ENCODE measurements at regions not wholly inside any gene's neighbourhood (a gene's known extent, or its start where the extent isn't known, plus 50 kb on each side); places are given as distances from the start of the nearest gene placed in this dataset.

DNA sequence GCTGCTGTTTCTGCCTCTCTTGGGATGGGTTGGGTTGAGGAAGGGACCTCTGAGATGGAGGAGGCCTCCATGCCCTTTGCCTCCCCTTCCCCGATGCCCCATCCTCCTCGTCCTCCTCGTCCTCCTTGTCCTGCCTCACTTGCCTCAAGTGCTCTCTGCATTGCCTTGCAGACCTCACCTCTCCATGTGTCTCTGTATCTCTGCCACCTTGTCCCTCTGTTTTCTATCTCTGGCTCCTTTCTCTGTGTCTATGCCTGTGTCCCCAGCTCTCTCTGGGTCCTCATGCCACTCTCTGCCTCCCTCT lies 87.5 kb downstream of the MCFD2 start:
- no peak overlapping the region for H3K27ac ChIP-seq (ENCODE audit: low read depth, low read length)
- no peaks in the 10 kb centered on the region for H3K27me3 ChIP-seq (ENCODE audit: control insufficient read depth, insufficient read depth, low read length)
- H3K4me1 ChIP-seq (ENCODE audit: control insufficient read depth, insufficient read depth, low read length) = no peaks in the 10 kb centered on the region
- H3K36me3 ChIP-seq (ENCODE audit: control insufficient read depth, insufficient read depth, low read length) = no peaks in the 10 kb centered on the region
- H3K4me3 ChIP-seq (ENCODE audit: low read length) = no peak overlapping the region
- no peak overlapping the region for H3K9ac ChIP-seq (ENCODE audit: low read length)

DNA sequence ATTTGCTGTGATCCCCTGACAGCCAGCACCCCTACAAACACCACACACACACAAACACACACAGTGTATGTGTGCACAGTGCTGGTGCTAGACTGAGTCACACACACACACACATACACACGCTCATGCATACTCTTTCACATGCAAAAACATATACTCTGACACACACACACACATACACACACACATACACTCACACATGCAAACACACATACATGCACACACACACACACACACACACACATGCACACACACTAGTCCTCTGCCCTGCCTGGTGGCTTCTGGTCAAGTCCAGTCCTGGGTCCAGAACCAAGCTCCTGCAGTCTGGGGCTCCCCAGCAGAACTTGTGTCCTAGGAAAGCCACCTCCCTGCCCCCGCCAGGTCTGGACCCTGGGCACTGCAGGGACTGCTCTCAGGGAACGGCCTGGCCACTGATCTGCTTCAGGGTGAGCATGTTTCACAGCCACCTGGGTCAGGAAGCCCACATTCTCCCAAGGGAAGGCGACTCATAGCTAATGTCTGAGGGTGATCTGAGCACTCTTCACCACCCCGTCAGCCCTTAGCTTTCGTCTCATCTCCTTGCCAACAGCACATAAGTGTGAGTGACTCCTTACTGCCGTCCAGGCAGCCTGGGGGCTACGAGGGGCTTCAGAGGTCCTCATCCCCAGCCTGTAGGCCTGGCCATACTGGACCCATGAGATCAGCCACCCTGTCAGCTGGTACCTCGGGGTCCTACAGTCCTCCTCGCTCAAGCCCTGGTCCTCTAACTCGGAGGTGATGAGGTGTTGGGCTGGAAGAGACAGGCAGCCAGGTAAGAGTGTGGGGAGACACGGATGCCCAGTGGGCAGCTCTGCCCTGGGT lies 88.1 kb downstream of the MCFD2 start:
- Histone ChIP-seq H3K36me3 (ENCODE audit: control insufficient read depth, insufficient read depth, low read length) (no peaks in the 10 kb centered on the region), H3K9ac (ENCODE audit: low read length) (no peak overlapping the region), H3K27me3 (ENCODE audit: control insufficient read depth, insufficient read depth, low read length) (no peaks in the 10 kb centered on the region), H3K4me3 (ENCODE audit: low read length) (no peak overlapping the region), H3K27ac (ENCODE audit: low read depth, low read length) (no peak overlapping the region), H3K4me1 (ENCODE audit: control insufficient read depth, insufficient read depth, low read length) (no peaks in the 10 kb centered on the region)

GRCh38 chr2:46826569-46827245 lies 88.9 kb downstream of the MCFD2 start:
- no peak overlapping the region for H3K4me3 ChIP-seq (ENCODE audit: low read length)
- H3K9ac ChIP-seq (ENCODE audit: low read length) = no peak overlapping the region
- H3K36me3 ChIP-seq (ENCODE audit: control insufficient read depth, insufficient read depth, low read length) = no peaks in the 10 kb centered on the region
- H3K27ac ChIP-seq (ENCODE audit: low read depth, low read length) = no peak overlapping the region
- H3K4me1 ChIP-seq (ENCODE audit: control insufficient read depth, insufficient read depth, low read length) = no peaks in the 10 kb centered on the region
- no peaks in the 10 kb centered on the region for H3K27me3 ChIP-seq (ENCODE audit: control insufficient read depth, insufficient read depth, low read length)

DNA sequence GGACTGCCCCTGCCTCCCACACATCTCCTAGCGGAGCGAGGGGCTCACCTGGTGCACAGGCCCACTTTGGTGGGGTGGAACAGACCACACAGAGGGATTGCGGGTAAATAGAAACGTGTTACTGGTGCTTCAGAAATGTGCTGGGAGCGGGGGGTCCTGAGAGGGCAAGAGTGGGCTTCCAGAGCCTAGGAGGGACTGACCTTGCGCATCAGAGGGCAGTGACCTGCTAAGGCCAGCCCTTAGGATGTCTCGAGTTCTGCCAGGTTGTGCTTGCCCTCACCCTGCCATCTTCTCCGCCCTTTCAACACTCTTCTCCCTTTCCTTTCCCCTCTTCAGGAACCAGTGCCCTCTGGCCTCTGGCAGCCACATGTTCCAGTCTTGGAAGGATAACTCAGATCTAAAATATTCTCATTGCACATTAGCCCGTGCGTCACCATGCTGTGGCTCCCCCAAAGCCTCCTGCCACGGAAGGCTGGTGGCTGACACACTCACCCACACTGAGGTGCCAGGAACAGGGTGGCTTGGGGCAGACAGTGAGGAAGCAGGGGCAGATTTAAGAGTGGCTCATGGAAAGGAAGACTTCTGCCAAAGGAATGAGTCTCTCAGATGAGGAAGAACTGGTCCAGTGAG lies 89.6 kb downstream of the MCFD2 start:
- H3K9ac ChIP-seq (ENCODE audit: low read length) = no peak overlapping the region
- H3K4me1 ChIP-seq (ENCODE audit: control insufficient read depth, insufficient read depth, low read length) = no peaks in the 10 kb centered on the region
- no peaks in the 10 kb centered on the region for H3K36me3 ChIP-seq (ENCODE audit: control insufficient read depth, insufficient read depth, low read length)
- no peak overlapping the region for H3K4me3 ChIP-seq (ENCODE audit: low read length)
- no peak overlapping the region for H3K27ac ChIP-seq (ENCODE audit: low read depth, low read length)
- no peaks in the 10 kb centered on the region for H3K27me3 ChIP-seq (ENCODE audit: control insufficient read depth, insufficient read depth, low read length)

- no peaks in the 10 kb centered on the region for H3K27me3 ChIP-seq (ENCODE audit: control insufficient read depth, insufficient read depth, low read length)
- H3K4me1 ChIP-seq (ENCODE audit: control insufficient read depth, insufficient read depth, low read length) = no peaks in the 10 kb centered on the region
Measured at GRCh38 chr2:46825231-46825938, 90.2 kb downstream of the MCFD2 start.

GRCh38 chr2:46824611-46825010 lies 91.0 kb downstream of the MCFD2 start:
- Histone ChIP-seq H3K9ac (ENCODE audit: low read length) (no peak overlapping the region), H3K4me3 (ENCODE audit: low read length) (no peak overlapping the region), H3K27ac (ENCODE audit: low read depth, low read length) (no peak overlapping the region), H3K4me1 (ENCODE audit: control insufficient read depth, insufficient read depth, low read length) (no peaks in the 10 kb centered on the region), H3K36me3 (ENCODE audit: control insufficient read depth, insufficient read depth, low read length) (no peaks in the 10 kb centered on the region), H3K27me3 (ENCODE audit: control insufficient read depth, insufficient read depth, low read length) (no peaks in the 10 kb centered on the region)

More at GRCh38 chr2:46825231-46825938, 90.2 kb downstream of the MCFD2 start:
- no peak overlapping the region for H3K9ac ChIP-seq (ENCODE audit: low read length)
- H3K27ac ChIP-seq (ENCODE audit: low read depth, low read length) = no peak overlapping the region
- H3K36me3 ChIP-seq (ENCODE audit: control insufficient read depth, insufficient read depth, low read length) = no peaks in the 10 kb centered on the region
- no peak overlapping the region for H3K4me3 ChIP-seq (ENCODE audit: low read length)

DNA sequence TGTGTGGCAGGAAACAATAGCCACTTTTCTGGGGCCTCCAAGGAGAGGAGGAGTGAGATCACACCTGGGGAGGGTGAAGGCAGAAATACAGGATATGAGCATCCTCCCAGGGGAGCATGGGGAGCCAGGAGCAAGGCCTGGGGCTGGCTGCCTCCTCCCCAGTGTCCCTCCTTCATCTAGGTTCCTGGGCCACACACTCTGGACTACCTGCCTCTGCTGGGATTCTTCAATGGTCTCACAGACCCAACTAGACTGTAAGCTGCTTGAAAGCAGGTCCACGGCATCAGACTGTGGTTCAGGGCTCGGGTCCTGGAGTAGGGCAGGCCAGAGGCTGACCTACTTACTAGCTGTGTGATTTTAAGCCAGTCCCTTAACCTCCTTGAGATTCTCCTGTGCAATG lies 94.0 kb downstream of the MCFD2 start:
- no peaks in the 10 kb centered on the region for H3K36me3 ChIP-seq (ENCODE audit: control insufficient read depth, insufficient read depth, low read length)
- H3K4me3 ChIP-seq (ENCODE audit: low read length) = no peak overlapping the region
- H3K27me3 ChIP-seq (ENCODE audit: control insufficient read depth, insufficient read depth, low read length) = no peaks in the 10 kb centered on the region

GRCh38 chr2:46818819-46819218 lies 96.8 kb downstream of the MCFD2 start:
- H3K9ac ChIP-seq (ENCODE audit: low read length) = no peak overlapping the region
- H3K4me1 ChIP-seq (ENCODE audit: control insufficient read depth, insufficient read depth, low read length) = peaks cover 21% of the 10 kb centered on the region
- H3K27me3 ChIP-seq (ENCODE audit: control insufficient read depth, insufficient read depth, low read length) = no peaks in the 10 kb centered on the region
- H3K27ac ChIP-seq (ENCODE audit: low read depth, low read length) = peak overlapping the region; percentile 65
- H3K36me3 ChIP-seq (ENCODE audit: control insufficient read depth, insufficient read depth, low read length) = no peaks in the 10 kb centered on the region
- no peak overlapping the region for H3K4me3 ChIP-seq (ENCODE audit: low read length)

More for the DNA sequence above, 94.0 kb downstream of the MCFD2 start:
- Histone ChIP-seq H3K4me1 (ENCODE audit: control insufficient read depth, insufficient read depth, low read length) (peaks cover 14% of the 10 kb centered on the region), H3K27ac (ENCODE audit: low read depth, low read length) (no peak overlapping the region), H3K9ac (ENCODE audit: low read length) (no peak overlapping the region)

GRCh38 chr2:46818141-46818621 lies 97.4 kb downstream of the MCFD2 start:
- Histone ChIP-seq H3K4me3 (ENCODE audit: low read length) (no peak overlapping the region), H3K27me3 (ENCODE audit: control insufficient read depth, insufficient read depth, low read length) (no peaks in the 10 kb centered on the region), H3K36me3 (ENCODE audit: control insufficient read depth, insufficient read depth, low read length) (no peaks in the 10 kb centered on the region), H3K27ac (ENCODE audit: low read depth, low read length) (peak overlapping the region; percentile 65), H3K4me1 (ENCODE audit: control insufficient read depth, insufficient read depth, low read length) (peaks cover 27% of the 10 kb centered on the region), H3K9ac (ENCODE audit: low read length) (no peak overlapping the region)

- H3K27ac ChIP-seq (ENCODE audit: low read depth, low read length) = no peak overlapping the region
- H3K27me3 ChIP-seq (ENCODE audit: control insufficient read depth, insufficient read depth, low read length) = no peaks in the 10 kb centered on the region
- H3K9ac ChIP-seq (ENCODE audit: low read length) = no peak overlapping the region
- no peaks in the 10 kb centered on the region for H3K36me3 ChIP-seq (ENCODE audit: control insufficient read depth, insufficient read depth, low read length)
- peaks cover 38% of the 10 kb centered on the region for H3K4me1 ChIP-seq (ENCODE audit: control insufficient read depth, insufficient read depth, low read length)
- H3K4me3 ChIP-seq (ENCODE audit: low read length) = no peak overlapping the region
Measured at GRCh38 chr2:46816846-46817726, 98.5 kb downstream of the MCFD2 start.

- Histone ChIP-seq H3K9ac (ENCODE audit: low read length) (no peak overlapping the region), H3K4me3 (ENCODE audit: low read length) (no peak overlapping the region), H3K4me1 (ENCODE audit: control insufficient read depth, insufficient read depth, low read length) (peaks cover 41% of the 10 kb centered on the region), H3K36me3 (ENCODE audit: control insufficient read depth, insufficient read depth, low read length) (no peaks in the 10 kb centered on the region), H3K27ac (ENCODE audit: low read depth, low read length) (no peak overlapping the region), H3K27me3 (ENCODE audit: control insufficient read depth, insufficient read depth, low read length) (no peaks in the 10 kb centered on the region)
Measured at GRCh38 chr2:46816151-46816845, 99.3 kb downstream of the MCFD2 start.
